Neural cell (in vitro differentiated cells): ENCODE measurements at regions not wholly inside any gene's neighbourhood (a gene's known extent, or its start where the extent isn't known, plus 50 kb on each side); places are given as distances from the start of the nearest gene placed in this dataset.

Experiments used
- EP300 ChIP-seq: fragments of 450-650 bp; conservative IDR thresholded peaks from 2 replicates; pipeline ENCODE4 v1.6.1; 2014; ENCODE audit warnings: antibody characterized with exemption, mild to moderate bottlenecking, moderate library complexity; ENCODE audit not compliant: poor library complexity, severe bottlenecking
- EZH2 ChIP-seq: fragments of 200-600, 300-800 bp; shearing (Covaris generic), sonication (generic); IDR thresholded peaks from 2 replicates; pipeline ENCODE4 v1.6.1; 2014; ENCODE audit warnings: antibody characterized with exemption, low read length, borderline replicate concordance, mild to moderate bottlenecking; ENCODE audit not compliant: insufficient read depth, poor library complexity, severe bottlenecking
- MXI1 ChIP-seq: fragments of 450-650 bp; conservative IDR thresholded peaks from 2 replicates; pipeline ENCODE4 v1.6.1; 2014; ENCODE audit warnings: antibody characterized with exemption, mild to moderate bottlenecking; ENCODE audit not compliant: poor library complexity, severe bottlenecking
- TF ChIP-seq, protein P1 (sequence below): fragments of 450-650 bp; IDR thresholded peaks from 2 replicates; pipeline ENCODE4 v1.5.1; 2014; ENCODE audit warnings: antibody characterized with exemption, mild to moderate bottlenecking, moderate library complexity; ENCODE audit not compliant: poor library complexity, severe bottlenecking
- TF ChIP-seq, protein P2 (sequence below): IDR thresholded peaks from 2 replicates; pipeline ENCODE4 v1.6.1; 2012; ENCODE audit warnings: borderline replicate concordance

DNA sequence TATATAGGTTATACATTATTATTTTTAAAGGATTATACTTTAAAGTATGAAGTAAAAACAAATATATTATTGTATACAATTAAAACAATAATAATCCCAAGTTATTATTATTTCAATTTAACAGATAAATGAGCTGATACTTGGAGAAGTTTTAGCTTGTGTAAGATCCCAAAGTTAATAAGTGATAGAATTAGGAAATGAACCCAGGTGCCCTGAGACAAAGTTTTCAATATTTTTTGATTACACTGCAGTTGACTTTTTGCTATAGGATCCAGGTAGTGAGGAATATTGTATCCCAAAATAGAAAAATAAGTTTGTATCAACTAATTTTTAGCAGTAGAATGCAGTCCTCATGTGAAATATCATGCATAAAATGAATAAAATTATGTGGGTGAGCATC, 543.2 kb upstream of the ZNF608 start:
- TF ChIP-seq, protein P1, sequence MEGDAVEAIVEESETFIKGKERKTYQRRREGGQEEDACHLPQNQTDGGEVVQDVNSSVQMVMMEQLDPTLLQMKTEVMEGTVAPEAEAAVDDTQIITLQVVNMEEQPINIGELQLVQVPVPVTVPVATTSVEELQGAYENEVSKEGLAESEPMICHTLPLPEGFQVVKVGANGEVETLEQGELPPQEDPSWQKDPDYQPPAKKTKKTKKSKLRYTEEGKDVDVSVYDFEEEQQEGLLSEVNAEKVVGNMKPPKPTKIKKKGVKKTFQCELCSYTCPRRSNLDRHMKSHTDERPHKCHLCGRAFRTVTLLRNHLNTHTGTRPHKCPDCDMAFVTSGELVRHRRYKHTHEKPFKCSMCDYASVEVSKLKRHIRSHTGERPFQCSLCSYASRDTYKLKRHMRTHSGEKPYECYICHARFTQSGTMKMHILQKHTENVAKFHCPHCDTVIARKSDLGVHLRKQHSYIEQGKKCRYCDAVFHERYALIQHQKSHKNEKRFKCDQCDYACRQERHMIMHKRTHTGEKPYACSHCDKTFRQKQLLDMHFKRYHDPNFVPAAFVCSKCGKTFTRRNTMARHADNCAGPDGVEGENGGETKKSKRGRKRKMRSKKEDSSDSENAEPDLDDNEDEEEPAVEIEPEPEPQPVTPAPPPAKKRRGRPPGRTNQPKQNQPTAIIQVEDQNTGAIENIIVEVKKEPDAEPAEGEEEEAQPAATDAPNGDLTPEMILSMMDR, result no peak
- TF ChIP-seq EZH2 (no peak), MXI1 (no peak), EP300 (no peak)
- TF ChIP-seq, protein P2, sequence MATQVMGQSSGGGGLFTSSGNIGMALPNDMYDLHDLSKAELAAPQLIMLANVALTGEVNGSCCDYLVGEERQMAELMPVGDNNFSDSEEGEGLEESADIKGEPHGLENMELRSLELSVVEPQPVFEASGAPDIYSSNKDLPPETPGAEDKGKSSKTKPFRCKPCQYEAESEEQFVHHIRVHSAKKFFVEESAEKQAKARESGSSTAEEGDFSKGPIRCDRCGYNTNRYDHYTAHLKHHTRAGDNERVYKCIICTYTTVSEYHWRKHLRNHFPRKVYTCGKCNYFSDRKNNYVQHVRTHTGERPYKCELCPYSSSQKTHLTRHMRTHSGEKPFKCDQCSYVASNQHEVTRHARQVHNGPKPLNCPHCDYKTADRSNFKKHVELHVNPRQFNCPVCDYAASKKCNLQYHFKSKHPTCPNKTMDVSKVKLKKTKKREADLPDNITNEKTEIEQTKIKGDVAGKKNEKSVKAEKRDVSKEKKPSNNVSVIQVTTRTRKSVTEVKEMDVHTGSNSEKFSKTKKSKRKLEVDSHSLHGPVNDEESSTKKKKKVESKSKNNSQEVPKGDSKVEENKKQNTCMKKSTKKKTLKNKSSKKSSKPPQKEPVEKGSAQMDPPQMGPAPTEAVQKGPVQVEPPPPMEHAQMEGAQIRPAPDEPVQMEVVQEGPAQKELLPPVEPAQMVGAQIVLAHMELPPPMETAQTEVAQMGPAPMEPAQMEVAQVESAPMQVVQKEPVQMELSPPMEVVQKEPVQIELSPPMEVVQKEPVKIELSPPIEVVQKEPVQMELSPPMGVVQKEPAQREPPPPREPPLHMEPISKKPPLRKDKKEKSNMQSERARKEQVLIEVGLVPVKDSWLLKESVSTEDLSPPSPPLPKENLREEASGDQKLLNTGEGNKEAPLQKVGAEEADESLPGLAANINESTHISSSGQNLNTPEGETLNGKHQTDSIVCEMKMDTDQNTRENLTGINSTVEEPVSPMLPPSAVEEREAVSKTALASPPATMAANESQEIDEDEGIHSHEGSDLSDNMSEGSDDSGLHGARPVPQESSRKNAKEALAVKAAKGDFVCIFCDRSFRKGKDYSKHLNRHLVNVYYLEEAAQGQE, result no peak
